PC-3 (cell line): ENCODE measurements at regions not wholly inside any gene's neighbourhood (a gene's known extent, or its start where the extent isn't known, plus 50 kb on each side); places are given as distances from the start of the nearest gene placed in this dataset.

Experiments
- EZH2 ChIP-seq: fragments of 300-600 bp; sonication (generic); IDR thresholded peaks from one replicate; pipeline ENCODE4 v1.6.1; 2017; ENCODE audit warnings: antibody characterized with exemption, mild to moderate bottlenecking, low read length; ENCODE audit not compliant: unreplicated experiment
- TF ChIP-seq, protein P1 (sequence below): fragments of 300-600 bp; sonication (generic); conservative IDR thresholded peaks from 2 replicates; pipeline ENCODE4 v1.5.1; 2017; ENCODE audit warnings: antibody characterized with exemption, low read depth, mild to moderate bottlenecking, low read length

DNA sequence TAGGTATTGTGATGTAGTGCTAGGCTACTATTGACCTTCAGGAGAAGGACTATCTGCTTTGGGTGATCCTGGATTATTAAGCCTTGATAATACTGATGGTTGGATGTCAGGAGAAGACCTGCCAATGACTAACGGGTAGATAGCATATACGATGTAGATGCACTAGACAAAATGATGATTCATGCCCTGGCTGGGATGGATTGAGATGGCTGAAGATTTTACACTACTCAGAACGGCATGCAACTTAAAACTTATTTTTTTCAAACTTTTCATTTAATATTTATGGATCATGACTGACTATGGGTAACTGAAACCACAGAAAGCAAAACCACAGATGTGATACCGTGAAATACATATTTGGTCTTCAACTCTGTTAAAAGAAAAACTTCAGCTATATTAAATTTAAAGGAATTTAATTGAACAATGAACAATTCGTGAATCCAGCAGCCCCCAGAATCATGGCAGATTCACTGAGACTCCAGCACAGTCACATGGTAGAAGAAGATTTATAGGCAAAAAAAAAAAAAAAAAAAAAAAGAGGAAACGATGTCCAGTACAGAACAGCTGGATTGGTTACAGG is 124.6 kb upstream of the CDK13 start:
- TF ChIP-seq, protein P1, sequence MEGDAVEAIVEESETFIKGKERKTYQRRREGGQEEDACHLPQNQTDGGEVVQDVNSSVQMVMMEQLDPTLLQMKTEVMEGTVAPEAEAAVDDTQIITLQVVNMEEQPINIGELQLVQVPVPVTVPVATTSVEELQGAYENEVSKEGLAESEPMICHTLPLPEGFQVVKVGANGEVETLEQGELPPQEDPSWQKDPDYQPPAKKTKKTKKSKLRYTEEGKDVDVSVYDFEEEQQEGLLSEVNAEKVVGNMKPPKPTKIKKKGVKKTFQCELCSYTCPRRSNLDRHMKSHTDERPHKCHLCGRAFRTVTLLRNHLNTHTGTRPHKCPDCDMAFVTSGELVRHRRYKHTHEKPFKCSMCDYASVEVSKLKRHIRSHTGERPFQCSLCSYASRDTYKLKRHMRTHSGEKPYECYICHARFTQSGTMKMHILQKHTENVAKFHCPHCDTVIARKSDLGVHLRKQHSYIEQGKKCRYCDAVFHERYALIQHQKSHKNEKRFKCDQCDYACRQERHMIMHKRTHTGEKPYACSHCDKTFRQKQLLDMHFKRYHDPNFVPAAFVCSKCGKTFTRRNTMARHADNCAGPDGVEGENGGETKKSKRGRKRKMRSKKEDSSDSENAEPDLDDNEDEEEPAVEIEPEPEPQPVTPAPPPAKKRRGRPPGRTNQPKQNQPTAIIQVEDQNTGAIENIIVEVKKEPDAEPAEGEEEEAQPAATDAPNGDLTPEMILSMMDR = no peak
- no peak for TF ChIP-seq EZH2
